Subcutaneous abdominal adipose tissue (tissue), 5 donors: ENCODE measurements at regions not wholly inside any gene's neighbourhood (a gene's known extent, or its start where the extent isn't known, plus 50 kb on each side); places are given as distances from the start of the nearest gene placed in this dataset.

Source experiments
- H3K27ac ChIP-seq: one replicate; pipeline ENCODE4 v1.7.0; 2013; ENCODE audit warnings: low read depth, mild to moderate bottlenecking, inconsistent platforms, low read length, moderate library complexity
- H3K27me3 ChIP-seq, 5 donors: one replicate each; pipeline ENCODE4 v1.7.0; 2013; ENCODE audit warnings: low read length in 5 of 5, inconsistent platforms in 1 of 5; ENCODE audit not compliant: control insufficient read depth in 5 of 5, insufficient read depth in 4 of 5
- H3K36me3 ChIP-seq, 5 donors: one replicate each; pipeline ENCODE4 v1.7.0; 2013; ENCODE audit warnings: low read length in 5 of 5; ENCODE audit not compliant: control insufficient read depth in 5 of 5, insufficient read depth in 5 of 5
- H3K4me1 ChIP-seq, 5 donors: one replicate each; pipeline ENCODE4 v1.7.0; 2013; ENCODE audit warnings: low read length in 5 of 5, mild to moderate bottlenecking in 3 of 5, moderate library complexity in 1 of 5; ENCODE audit not compliant: control insufficient read depth in 5 of 5, insufficient read depth in 5 of 5
- H3K4me3 ChIP-seq, 5 donors: one replicate each; pipeline ENCODE4 v1.7.0; 2013; ENCODE audit warnings: low read length in 5 of 5, low read depth in 1 of 5
- H3K9ac ChIP-seq, 5 donors: one replicate each; pipeline ENCODE4 v1.7.0; 2013; ENCODE audit warnings: low read length in 5 of 5, mild to moderate bottlenecking in 4 of 5, moderate library complexity in 3 of 5
- H3K9me3 ChIP-seq, 5 donors: one replicate each; pipeline ENCODE4 v1.7.0; 2013; ENCODE audit warnings: low read length in 5 of 5; ENCODE audit not compliant: control insufficient read depth in 5 of 5
- donor health status: healthy.
- donor health status: healthy.
- donor health status: healthy.
- donor health status: healthy.
- donor health status: healthy.

DNA sequence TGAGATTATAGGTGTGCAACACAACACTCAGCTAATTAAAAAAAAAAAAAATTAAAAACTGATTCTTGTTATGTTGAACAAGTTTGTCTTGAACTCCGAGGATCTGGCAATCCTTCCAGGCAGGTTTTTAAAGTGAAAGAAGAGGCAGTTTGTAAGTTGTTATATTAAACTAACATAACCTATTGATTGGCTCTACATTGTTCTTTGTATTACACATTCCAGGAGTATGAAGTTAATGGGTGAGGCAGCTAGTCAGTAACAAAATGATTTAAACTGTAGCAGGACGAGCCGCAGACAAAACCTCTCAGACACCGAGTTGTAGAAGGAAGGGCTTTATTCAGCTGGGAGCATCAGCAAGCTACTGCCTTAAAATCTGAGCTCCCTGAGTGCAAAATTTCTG, 1953.9 kb upstream of the CDH6 start:
- H3K27me3 ChIP-seq, result no peaks in the 10 kb centered on the region
- H3K27ac ChIP-seq, result no peak overlapping the region
- H3K9ac ChIP-seq, result no peak overlapping the region
- H3K4me1 ChIP-seq, result no peaks in the 10 kb centered on the region
- no peaks in the 10 kb centered on the region for H3K36me3 ChIP-seq
- no peak overlapping the region for H3K4me3 ChIP-seq
- H3K9me3 ChIP-seq, result no peaks in the 10 kb centered on the region

DNA sequence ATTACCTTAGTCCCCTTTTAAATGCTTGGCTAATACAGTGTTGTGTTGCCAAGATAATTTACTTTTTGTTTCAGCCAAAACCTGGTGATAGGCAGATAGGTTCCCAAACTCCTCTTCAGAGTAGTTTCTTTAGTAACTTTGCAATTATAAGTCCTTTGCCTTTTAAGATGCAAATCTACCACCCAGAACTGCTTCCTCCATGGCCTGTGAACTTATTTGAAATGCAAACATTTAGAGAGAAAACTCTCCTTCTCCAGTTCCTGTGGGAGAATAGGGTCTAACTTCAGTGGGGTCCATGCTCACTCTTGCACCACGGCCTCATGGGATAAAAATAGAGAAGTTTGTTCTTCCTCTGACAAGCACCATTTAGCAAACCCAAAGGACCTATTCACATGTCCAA, 1955.4 kb upstream of the CDH6 start:
- Histone ChIP-seq H3K9ac (no peak overlapping the region), H3K4me1 (no peaks in the 10 kb centered on the region), H3K27ac (no peak overlapping the region), H3K4me3 (no peak overlapping the region), H3K36me3 (no peaks in the 10 kb centered on the region), H3K9me3 (no peaks in the 10 kb centered on the region), H3K27me3 (no peaks in the 10 kb centered on the region)

DNA sequence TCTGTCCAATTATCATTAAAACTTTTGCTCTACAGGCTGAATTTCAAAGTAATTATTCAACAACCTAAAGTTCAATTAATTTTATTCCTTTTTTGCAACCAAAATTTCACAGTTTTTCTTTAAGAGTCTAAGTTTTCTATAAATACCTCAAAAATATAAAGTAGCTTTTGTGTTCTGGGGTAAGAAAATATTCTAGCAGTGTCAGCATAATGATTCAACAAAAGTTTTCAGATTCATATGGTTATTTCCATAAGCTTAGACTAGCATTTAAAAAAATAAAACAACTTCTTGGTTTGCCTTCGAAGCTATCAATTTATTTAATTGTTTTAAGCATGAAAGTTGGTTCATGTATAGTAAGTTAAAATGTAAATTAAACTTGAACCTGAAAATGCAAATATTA, 1962.3 kb upstream of the CDH6 start:
- H3K9ac ChIP-seq, result no peak overlapping the region
- no peaks in the 10 kb centered on the region for H3K9me3 ChIP-seq
- H3K36me3 ChIP-seq, result no peaks in the 10 kb centered on the region
- H3K27me3 ChIP-seq, result no peaks in the 10 kb centered on the region
- H3K4me3 ChIP-seq, result no peak overlapping the region
- H3K4me1 ChIP-seq, result no peaks in the 10 kb centered on the region
- H3K27ac ChIP-seq, result no peak overlapping the region

DNA sequence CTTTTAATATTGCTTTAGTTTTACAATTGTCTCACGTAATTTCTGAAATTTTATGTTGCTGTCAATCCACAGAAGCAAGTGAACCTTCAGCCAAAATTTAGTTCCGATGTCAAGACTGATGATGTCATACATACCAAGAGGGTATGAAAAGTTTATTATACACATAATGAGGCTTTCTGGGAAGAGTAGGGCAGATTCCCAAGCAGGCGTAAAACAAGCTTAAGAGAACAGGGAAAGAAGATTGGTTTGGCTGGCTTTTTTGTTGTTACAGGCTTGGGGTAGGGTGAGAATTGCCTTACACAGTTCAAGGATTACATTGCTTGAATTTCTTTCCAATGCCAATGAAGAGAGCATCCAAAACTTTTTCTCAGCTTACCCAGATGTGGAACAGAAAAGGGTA, 1962.9 kb upstream of the CDH6 start:
- H3K9ac ChIP-seq, result no peak overlapping the region
- no peaks in the 10 kb centered on the region for H3K27me3 ChIP-seq
- no peak overlapping the region for H3K27ac ChIP-seq
- no peaks in the 10 kb centered on the region for H3K36me3 ChIP-seq
- H3K9me3 ChIP-seq, result no peaks in the 10 kb centered on the region
- no peak overlapping the region for H3K4me3 ChIP-seq
- H3K4me1 ChIP-seq, result no peaks in the 10 kb centered on the region

DNA sequence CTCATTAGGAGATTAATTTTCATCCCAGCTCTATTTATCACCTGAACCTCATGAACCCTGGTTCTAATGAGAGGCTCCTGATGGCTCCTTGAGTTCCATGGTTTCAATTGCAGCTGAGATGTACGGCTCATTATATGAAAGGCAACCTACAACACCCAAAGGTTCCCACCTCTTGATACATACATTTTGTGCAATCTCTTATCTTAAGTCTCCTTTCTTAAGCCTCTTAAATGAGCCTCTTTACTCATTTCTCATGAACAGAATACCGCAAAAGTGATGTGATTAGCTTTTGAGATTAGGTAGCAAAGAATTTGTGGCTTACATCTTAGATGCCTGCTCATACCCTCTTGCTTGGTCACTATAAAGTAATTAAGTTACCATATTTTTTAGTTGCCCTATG, 1964.0 kb upstream of the CDH6 start:
- Histone ChIP-seq H3K27ac (no peak overlapping the region), H3K4me1 (no peaks in the 10 kb centered on the region), H3K36me3 (no peaks in the 10 kb centered on the region), H3K27me3 (no peaks in the 10 kb centered on the region), H3K4me3 (no peak overlapping the region), H3K9ac (no peak overlapping the region), H3K9me3 (no peaks in the 10 kb centered on the region)

DNA sequence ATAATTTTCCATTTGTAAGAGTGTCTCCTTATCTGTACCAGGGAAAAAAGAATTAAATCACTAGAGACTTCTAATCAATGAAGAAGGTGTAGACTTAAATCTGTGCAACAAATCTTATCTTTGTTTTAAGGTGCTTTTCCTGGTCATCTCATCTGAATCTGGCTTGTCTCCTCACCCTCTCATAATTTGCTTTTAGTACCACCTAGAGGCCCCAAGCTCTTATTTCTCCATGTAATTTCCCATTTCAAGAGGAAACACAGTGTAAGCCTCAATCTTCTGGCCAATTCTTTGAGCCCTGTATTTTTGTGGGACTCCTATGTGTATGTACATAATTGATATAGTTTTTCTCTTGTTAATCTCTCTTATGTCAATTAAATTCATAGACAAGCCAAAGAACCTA, 1975.3 kb upstream of the CDH6 start:
- no peaks in the 10 kb centered on the region for H3K27me3 ChIP-seq

DNA sequence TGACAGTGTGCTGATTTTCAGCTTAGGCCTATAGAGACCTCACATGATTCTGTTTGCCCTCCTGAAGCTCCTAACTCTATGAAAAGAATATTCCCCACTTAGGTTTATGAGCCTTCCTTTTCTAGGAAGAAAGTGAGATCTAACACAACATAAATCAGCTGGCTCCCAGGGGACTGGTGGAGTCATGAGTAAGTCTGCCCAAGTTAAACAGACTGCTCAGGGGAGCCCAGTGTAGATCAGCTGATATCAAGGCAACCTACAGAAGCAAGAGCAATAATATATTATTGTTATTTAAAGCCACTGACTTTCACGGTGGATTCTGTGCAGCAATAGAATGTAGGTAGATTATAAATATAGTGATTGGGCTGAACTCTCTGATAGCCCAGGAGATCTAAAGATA, 1978.6 kb upstream of the CDH6 start:
- Histone ChIP-seq H3K9ac (no peak overlapping the region), H3K9me3 (no peaks in the 10 kb centered on the region), H3K27ac (no peak overlapping the region), H3K4me1 (no peaks in the 10 kb centered on the region), H3K36me3 (no peaks in the 10 kb centered on the region), H3K27me3 (no peaks in the 10 kb centered on the region), H3K4me3 (no peak overlapping the region)

More for the DNA sequence above, 1975.3 kb upstream of the CDH6 start:
- no peaks in the 10 kb centered on the region for H3K4me1 ChIP-seq
- no peak overlapping the region for H3K9ac ChIP-seq
- H3K36me3 ChIP-seq, result no peaks in the 10 kb centered on the region
- H3K9me3 ChIP-seq, result no peaks in the 10 kb centered on the region
- H3K27ac ChIP-seq, result no peak overlapping the region
- H3K4me3 ChIP-seq, result no peak overlapping the region

DNA sequence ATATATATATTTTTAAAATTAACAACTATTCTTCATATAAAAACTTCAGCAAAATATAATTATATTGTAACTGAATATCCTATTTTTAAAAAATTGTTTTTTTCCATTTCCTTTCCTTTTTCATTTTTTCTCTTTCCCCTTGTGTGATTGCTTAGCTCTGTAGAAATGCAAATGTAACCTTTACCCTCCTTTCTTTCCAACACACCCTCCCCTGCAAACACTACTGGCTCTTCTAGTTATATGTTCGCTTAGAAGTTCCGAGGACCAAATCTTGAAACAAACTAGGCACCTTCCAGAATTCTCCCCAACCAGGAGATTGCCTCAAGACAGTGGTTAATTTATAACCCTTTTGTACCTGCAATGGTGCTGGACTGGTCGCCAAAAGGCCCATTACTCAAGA, 1980.0 kb upstream of the CDH6 start:
- Histone ChIP-seq H3K27ac (no peak overlapping the region), H3K36me3 (no peaks in the 10 kb centered on the region)

DNA sequence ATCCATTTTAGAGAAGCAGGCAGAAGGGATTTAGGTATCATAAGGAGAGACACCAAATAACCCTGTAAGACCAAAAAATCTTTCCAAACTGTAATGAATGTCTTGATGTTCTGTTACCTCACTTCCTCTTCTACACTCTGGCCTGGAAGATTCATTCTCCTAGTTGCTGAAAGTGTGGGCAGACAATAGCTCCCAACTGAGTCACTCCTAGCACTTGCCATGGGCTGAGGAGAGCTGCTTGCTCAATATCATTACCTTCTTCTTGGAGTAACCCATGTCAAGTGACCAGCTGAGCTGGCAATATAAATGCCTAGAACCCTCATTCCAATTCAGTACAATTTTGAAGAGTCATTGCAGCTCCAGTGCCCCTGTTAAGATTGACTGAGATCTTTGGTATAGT, 1985.5 kb upstream of the CDH6 start:
- H3K27me3 ChIP-seq, result no peaks in the 10 kb centered on the region
- no peak overlapping the region for H3K4me3 ChIP-seq
- no peaks in the 10 kb centered on the region for H3K36me3 ChIP-seq
- H3K4me1 ChIP-seq, result no peaks in the 10 kb centered on the region
- no peak overlapping the region for H3K9ac ChIP-seq
- H3K9me3 ChIP-seq, result no peaks in the 10 kb centered on the region
- no peak overlapping the region for H3K27ac ChIP-seq

More for the DNA sequence above, 1980.0 kb upstream of the CDH6 start:
- Histone ChIP-seq H3K4me3 (no peak overlapping the region), H3K9me3 (no peaks in the 10 kb centered on the region), H3K27me3 (no peaks in the 10 kb centered on the region), H3K9ac (no peak overlapping the region), H3K4me1 (no peaks in the 10 kb centered on the region)

DNA sequence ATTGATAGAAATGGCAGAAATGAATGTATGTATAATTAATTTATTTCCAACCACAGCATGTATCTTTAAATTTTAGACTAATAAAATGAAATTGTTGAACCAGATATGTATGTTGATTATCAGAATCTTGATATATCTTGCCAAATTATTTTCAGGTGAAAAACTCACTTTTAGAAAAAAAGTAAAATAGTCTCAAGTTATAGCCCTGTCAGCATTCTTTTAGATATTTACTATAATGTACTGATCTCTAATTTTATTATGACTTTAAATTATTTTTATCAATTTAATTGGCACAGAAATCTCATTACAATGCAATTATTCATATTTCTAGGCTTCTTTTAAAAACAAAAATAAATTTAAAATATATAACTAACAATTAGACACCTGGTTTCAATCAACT, 1990.4 kb upstream of the CDH6 start:
- Histone ChIP-seq H3K36me3 (no peaks in the 10 kb centered on the region), H3K27me3 (no peaks in the 10 kb centered on the region), H3K4me3 (no peak overlapping the region), H3K9ac (no peak overlapping the region), H3K4me1 (no peaks in the 10 kb centered on the region), H3K27ac (no peak overlapping the region), H3K9me3 (no peaks in the 10 kb centered on the region)
